Breast epithelium (tissue), 4 donors: ENCODE measurements at regions not wholly inside any gene's neighbourhood (a gene's known extent, or its start where the extent isn't known, plus 50 kb on each side); places are given as distances from the start of the nearest gene placed in this dataset.
"Not testable (repeated sequence)": the region's sequence is repeated elsewhere in the genome, so short reads cannot be mapped to it uniquely, and the experiment has no call there.

Experiments used
- DNase-seq, 2 donors: peaks; one replicate each; pipeline ENCODE4 v3.0.0-alpha.2; 2019; ENCODE audit warnings: low spot score in 2 of 2
- H3K27ac ChIP-seq, 2 donors: fragments of 200-600 bp; sonication (generic) in 1 of 2; one replicate each; pipeline ENCODE4 v1.5.1; 2016 to 2019; ENCODE audit warnings: mild to moderate bottlenecking in 1 of 2
- H3K27me3 ChIP-seq, 2 donors: fragments of 200-600 bp; sonication (generic) in 1 of 2; one replicate each; pipeline versions ENCODE4 v1.5.1 to v1.6.0; 2017 to 2019; ENCODE audit warnings: control low read depth in 1 of 2, mild to moderate bottlenecking in 1 of 2
- H3K36me3 ChIP-seq: fragments of 200-600 bp; one replicate; pipeline ENCODE4 v1.5.1; 2019
- H3K4me1 ChIP-seq, 2 donors: fragments of 200-600 bp; sonication (generic); one replicate each; pipeline ENCODE4 v1.5.1; 2016 to 2019; ENCODE audit warnings: control low read depth in 1 of 2
- H3K4me3 ChIP-seq, 3 donors: fragments of 200-600 bp; sonication (generic); 1 replicate in 2 of 3; 2 replicates in 1 of 3; pipeline ENCODE4 v1.5.1; 2016 to 2019; ENCODE audit warnings: mild to moderate bottlenecking in 3 of 3, moderate library complexity in 2 of 3
- H3K9me3 ChIP-seq, 2 donors: fragments of 200-600 bp; sonication (generic) in 1 of 2; one replicate each; pipeline ENCODE4 v1.5.1; 2016 to 2019; ENCODE audit warnings: control low read depth in 1 of 2
- intact Hi-C: fragments of 100-400 bp; cut with DNase I; formaldehyde crosslinking; loops from one replicate; pipeline ENCODE4 v1.15.1; 2023; ENCODE audit warnings: low total_unique reads

GRCh38 chr9:64439747-64440146 is 845.3 kb downstream of the FOXD4L5 start:
- H3K36me3 ChIP-seq, H3K27ac ChIP-seq, H3K4me3 ChIP-seq, H3K27me3 ChIP-seq, H3K9me3 ChIP-seq, intact Hi-C loops, DNase-seq, H3K4me1 ChIP-seq: not testable (repeated sequence)
